HUES6 (cell line): ENCODE measurements at regions not wholly inside any gene's neighbourhood (a gene's known extent, or its start where the extent isn't known, plus 50 kb on each side); places are given as distances from the start of the nearest gene placed in this dataset.

Experiments
- H3K27ac ChIP-seq: 2 replicates; pipeline ENCODE4 v1.7.0; 2013; ENCODE audit warnings: low read depth, mild to moderate bottlenecking, low read length, inconsistent platforms
- H3K27me3 ChIP-seq: 2 replicates; pipeline ENCODE4 v1.6.1; 2013; ENCODE audit warnings: low read length; ENCODE audit not compliant: control insufficient read depth, insufficient read depth
- H3K36me3 ChIP-seq: 2 replicates; pipeline ENCODE4 v1.6.1; 2013; ENCODE audit warnings: low read length; ENCODE audit not compliant: control insufficient read depth, insufficient read depth
- H3K4me1 ChIP-seq: 2 replicates; pipeline ENCODE4 v1.6.1; 2013; ENCODE audit warnings: low read length; ENCODE audit not compliant: control insufficient read depth, insufficient read depth
- H3K4me3 ChIP-seq: 2 replicates; pipeline ENCODE4 v1.5.1; 2013; ENCODE audit warnings: low read depth, low read length
- H3K9ac ChIP-seq: one replicate; pipeline ENCODE4 v1.6.1; 2013; ENCODE audit warnings: mild to moderate bottlenecking, low read length
- H3K9me3 ChIP-seq: 2 replicates; pipeline ENCODE4 v1.6.1; 2013; ENCODE audit warnings: low read depth, low read length; ENCODE audit not compliant: control insufficient read depth, insufficient read depth

DNA sequence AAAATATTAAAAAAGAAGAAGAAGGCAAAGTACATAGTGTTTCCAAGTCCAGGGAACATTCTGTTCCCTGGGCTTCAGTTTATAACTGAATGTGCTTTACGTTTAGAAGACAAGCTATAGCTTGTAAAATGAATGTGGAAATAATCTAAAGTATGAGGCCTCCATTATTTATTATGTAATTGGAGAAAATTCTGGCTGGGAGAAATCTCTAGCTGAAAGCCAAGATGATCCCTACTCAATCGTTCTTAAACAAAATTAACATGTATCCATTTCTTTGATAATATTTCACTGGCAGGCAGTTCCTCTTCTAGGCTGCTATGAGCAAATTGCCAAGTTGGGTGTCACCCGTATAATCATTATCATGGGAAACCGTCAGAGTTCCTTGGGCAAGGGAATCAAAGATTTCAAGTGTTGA lies 52.2 kb upstream of the ETS2 start:
- Histone ChIP-seq H3K9me3 (no peaks in the 10 kb centered on the region), H3K4me3 (no peak overlapping the region), H3K4me1 (peaks cover 4% of the 10 kb centered on the region; the same call in 1 of the 2 replicates), H3K9ac (no peak overlapping the region), H3K36me3 (no peaks in the 10 kb centered on the region), H3K27ac (no peak overlapping the region), H3K27me3 (no peaks in the 10 kb centered on the region)
